ENCODE measurements at regions not wholly inside any gene's neighbourhood (a gene's known extent, or its start where the extent isn't known, plus 50 kb on each side); places are given as distances from the start of the nearest gene placed in this dataset.

DNA sequence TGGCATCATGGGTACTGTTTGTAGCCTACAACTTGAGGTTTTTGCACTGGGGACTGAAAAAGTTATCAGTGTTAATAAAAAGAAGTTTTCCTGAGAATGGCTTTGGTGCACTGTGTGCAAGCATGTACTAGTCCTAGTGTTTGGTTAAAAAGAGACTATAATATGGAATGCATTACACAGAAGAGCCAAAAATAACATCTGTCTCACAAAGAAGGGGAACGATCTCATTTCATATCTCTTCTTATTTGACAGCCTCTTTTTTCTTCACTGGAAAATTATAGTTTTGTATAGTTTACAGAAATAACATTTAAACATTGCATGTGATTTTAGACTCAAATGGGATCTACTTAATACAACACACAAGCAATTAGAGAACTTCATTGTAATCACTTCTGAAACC, 127.0 kb upstream of the GDNF start:
- TF ChIP-seq, protein P1, sequence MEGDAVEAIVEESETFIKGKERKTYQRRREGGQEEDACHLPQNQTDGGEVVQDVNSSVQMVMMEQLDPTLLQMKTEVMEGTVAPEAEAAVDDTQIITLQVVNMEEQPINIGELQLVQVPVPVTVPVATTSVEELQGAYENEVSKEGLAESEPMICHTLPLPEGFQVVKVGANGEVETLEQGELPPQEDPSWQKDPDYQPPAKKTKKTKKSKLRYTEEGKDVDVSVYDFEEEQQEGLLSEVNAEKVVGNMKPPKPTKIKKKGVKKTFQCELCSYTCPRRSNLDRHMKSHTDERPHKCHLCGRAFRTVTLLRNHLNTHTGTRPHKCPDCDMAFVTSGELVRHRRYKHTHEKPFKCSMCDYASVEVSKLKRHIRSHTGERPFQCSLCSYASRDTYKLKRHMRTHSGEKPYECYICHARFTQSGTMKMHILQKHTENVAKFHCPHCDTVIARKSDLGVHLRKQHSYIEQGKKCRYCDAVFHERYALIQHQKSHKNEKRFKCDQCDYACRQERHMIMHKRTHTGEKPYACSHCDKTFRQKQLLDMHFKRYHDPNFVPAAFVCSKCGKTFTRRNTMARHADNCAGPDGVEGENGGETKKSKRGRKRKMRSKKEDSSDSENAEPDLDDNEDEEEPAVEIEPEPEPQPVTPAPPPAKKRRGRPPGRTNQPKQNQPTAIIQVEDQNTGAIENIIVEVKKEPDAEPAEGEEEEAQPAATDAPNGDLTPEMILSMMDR (IDR thresholded peaks at IDR 0.05 in 4 of 5, conservative IDR thresholded peaks at IDR 0.05 in 1 of 5), result no peak
- no peak for TF ChIP-seq POLR2A (IDR thresholded peaks at IDR 0.05)

Measured in gastrocnemius medialis (tissue), 4 donors.